Esophagus mucosa (tissue), 1 donor: ENCODE measurements at regions not wholly inside any gene's neighbourhood (a gene's known extent, or its start where the extent isn't known, plus 50 kb on each side); places are given as distances from the start of the nearest gene placed in this dataset.

Experiments used
- ATAC-seq: fragments of 200-7000 bp; cut with Tn5 transposase; one replicate; pipeline ENCODE4 v1.9.1; 2020
- donor health status: DM: yes; HTN: yes; CAD: no.

- no peak for ATAC-seq
Observed at GRCh38 chr6:139431602-139431956, 57.1 kb upstream of the CITED2 start.

- no peak for ATAC-seq
Observed at GRCh38 chr6:139430899-139431601, 56.6 kb upstream of the CITED2 start.

- ATAC-seq, result no peak
Observed at GRCh38 chr6:139429580-139430145, 55.2 kb upstream of the CITED2 start.

GRCh38 chr6:139427199-139427598 is 52.8 kb upstream of the CITED2 start:
- no peak for ATAC-seq

GRCh38 chr6:139426795-139427194 is 52.3 kb upstream of the CITED2 start:
- ATAC-seq, result no peak

GRCh38 chr6:139425780-139426179 is 51.3 kb upstream of the CITED2 start:
- no peak for ATAC-seq

GRCh38 chr6:139423971-139424667 is 49.7 kb upstream of the CITED2 start:
- no peak for ATAC-seq
